HG02763 (cell line): ENCODE measurements at regions not wholly inside any gene's neighbourhood (a gene's known extent, or its start where the extent isn't known, plus 50 kb on each side); places are given as distances from the start of the nearest gene placed in this dataset.
"Not testable (repeated sequence)": the region's sequence is repeated elsewhere in the genome, so short reads cannot be mapped to it uniquely, and the experiment has no call there.

Source experiments
- ATAC-seq: cut with Tn5 transposase; IDR thresholded peaks from one replicate; pipeline ENCODE4 v1.9.1; 2021; ENCODE audit warnings: mild to moderate bottlenecking, moderate library complexity; ENCODE audit not compliant: unreplicated experiment

- not testable (repeated sequence) for ATAC-seq
Observed at GRCh38 chr4:184965230-184966050, 52.9 kb upstream of the HELT start.

- ATAC-seq, result not testable (repeated sequence)
Observed at GRCh38 chr4:184966051-184966691, 52.1 kb upstream of the HELT start.

GRCh38 chr4:184967699-184968098 lies 50.6 kb upstream of the HELT start:
- not testable (repeated sequence) for ATAC-seq

GRCh38 chr4:184968366-184968765 lies 49.9 kb upstream of the HELT start:
- no peak for ATAC-seq
